GM12872 (cell line): ENCODE measurements at regions not wholly inside any gene's neighbourhood (a gene's known extent, or its start where the extent isn't known, plus 50 kb on each side); places are given as distances from the start of the nearest gene placed in this dataset.

Source experiments
- CTCF ChIP-seq: IDR thresholded peaks from 3 replicates; pipeline ENCODE4 v1.5.1; 2011; ENCODE audit warnings: low read depth, mild to moderate bottlenecking, low read length, moderate library complexity; ENCODE audit not compliant: insufficient read depth

DNA sequence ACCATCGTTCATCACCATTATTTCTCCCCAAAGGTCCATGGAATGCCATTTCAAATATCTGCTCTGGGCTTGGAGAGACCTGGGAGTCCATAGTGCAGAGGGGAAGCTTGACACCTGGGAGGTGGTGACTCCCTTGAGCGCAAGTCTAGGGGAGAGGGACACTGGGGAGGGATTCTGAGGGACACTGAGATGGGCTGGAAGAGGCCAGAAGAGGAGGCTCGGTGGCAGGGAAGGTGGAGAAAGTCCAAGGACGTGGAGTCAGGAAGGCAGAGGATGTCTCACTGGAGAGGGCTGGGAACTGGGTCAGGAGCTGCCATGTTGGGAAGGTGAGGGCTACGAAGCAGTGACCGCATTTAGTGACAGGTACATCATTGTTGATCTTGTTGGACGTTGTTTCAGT is 160.3 kb upstream of the MVB12B start:
- no peak for TF ChIP-seq CTCF

DNA sequence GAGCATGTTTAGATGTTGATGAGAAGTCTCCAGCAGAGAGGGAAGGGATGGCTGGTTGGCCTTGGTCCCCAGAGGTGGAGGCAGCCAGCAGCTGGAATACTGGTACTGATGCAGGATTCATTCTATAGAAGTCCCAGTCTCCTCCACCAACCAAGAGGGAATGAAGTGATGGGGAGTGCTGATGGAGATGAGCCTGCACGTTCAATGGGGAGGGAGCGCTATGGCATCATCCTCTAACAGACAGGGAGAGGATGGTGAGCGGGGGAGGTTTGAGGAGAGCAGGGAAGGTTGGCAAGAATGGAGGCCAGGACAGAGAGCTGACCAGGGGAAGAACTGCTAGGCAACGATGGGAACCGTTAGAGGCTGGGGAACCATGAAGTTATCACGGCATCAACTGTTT is 159.8 kb upstream of the MVB12B start:
- no peak for TF ChIP-seq CTCF

- no peak for TF ChIP-seq CTCF
These were observed 156.9 kb upstream of the MVB12B start for GRCh38 chr9:126169736-126170135.

DNA sequence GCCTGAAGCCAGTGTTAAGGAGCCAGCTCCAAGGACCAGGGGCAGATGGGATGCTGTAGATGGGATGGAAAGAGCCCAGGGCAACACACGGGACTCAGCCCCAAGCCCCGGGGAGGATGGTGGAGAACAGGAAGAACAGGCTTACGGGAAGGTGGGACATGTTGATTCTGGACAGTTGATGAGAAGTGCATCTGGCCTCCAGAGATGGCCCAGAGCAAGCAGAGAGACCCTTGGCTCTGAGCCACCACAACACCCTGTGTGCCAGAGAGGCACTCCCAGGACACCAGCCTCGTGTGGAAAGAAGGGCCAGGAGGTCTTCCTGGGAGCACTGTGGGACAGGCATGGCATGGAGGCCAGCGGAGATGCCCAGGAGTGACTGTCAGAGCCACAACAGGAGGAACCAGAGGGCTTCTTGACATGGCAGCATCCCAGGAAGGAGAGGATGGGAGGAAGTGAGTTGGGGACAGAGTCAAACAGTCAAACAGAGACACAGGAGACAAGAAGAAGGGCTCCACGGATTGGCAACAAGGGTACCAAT is 156.3 kb upstream of the MVB12B start:
- TF ChIP-seq CTCF = no peak

DNA sequence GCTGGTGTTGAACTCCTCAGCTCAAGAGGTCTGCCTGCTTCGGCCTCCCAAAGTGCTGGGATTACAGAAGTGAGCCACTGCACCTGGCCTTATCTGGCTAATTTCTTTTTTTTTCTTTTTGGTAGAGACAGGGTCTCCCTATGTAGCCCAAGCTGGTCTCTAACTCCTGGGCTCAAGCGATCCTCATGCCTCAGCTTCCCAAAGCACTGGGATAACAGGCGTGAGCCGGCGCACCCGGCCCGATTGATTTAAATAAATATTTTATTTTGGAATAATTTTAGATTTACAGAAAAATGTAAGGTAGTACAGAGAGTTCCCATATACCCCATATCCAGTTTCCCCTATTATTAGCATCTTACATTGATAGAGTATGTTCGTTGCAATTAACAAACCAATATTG is 155.0 kb upstream of the MVB12B start:
- TF ChIP-seq CTCF = no peak

- TF ChIP-seq CTCF = no peak
These were observed 153.2 kb upstream of the MVB12B start for GRCh38 chr9:126173401-126173800.

DNA sequence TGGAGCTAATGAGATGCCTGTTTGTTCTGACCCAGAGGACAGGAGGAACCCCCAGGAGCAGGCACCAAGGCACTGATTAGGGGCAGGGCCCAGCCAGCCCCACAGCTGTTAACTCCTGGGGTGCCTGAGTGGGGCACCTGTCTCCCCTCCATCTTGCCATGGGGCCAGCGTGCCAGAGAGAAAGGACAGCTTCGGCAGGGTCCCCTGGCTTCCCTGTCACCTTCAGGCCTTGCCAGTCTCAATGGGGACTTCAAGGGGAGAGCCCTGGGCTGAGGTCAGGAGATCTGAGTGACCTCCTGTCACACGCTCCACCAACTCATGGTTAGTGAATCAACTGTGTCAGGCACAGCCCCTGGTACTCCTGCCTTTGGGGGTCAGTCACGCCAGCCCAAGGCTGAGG is 152.7 kb upstream of the MVB12B start:
- no peak for TF ChIP-seq CTCF

DNA sequence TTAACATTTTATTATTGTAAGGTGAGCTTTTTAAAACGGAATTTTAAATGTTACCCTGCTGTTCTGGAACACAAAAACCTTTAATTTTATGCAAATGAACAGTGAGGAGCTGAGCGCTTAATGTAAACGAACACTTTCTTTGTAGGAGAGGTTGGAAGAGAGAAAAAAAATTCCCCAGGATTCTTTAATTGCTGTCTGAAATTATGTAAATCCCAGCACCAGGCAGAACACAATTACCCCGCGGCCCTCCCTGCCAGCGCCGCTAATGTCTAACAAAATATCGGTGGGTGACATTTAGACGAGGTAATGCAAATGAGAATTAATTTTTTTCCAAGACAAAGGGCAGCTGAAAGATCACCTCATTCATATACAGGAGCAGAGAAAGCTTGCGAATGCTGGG is 143.4 kb upstream of the MVB12B start:
- no peak for TF ChIP-seq CTCF
